NB4 (cell line): ENCODE measurements at regions not wholly inside any gene's neighbourhood (a gene's known extent, or its start where the extent isn't known, plus 50 kb on each side); places are given as distances from the start of the nearest gene placed in this dataset.

ENCODE experiments used
- CTCF ChIP-seq: IDR thresholded peaks from one replicate; pipeline ENCODE4 v1.5.1; 2012; ENCODE audit warnings: low read depth, low read length
- POLR2A ChIP-seq: IDR thresholded peaks from 2 replicates; pipeline ENCODE4 v1.6.1; 2011; ENCODE audit warnings: mild to moderate bottlenecking; ENCODE audit not compliant: insufficient read length; ENCODE audit errors: extremely low read depth
- TF ChIP-seq, protein P1 (sequence below): IDR thresholded peaks from 2 replicates; pipeline ENCODE4 v1.6.1; 2011; ENCODE audit warnings: low read depth, low read length

GRCh38 chr1:199937161-199937560 is 90.3 kb upstream of the NR5A2 start:
- no peak for TF ChIP-seq CTCF
- no peak for TF ChIP-seq POLR2A
- TF ChIP-seq, protein P1, sequence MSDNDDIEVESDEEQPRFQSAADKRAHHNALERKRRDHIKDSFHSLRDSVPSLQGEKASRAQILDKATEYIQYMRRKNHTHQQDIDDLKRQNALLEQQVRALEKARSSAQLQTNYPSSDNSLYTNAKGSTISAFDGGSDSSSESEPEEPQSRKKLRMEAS: no peak
